Heart left ventricle (tissue), 13 donors: ENCODE measurements at regions not wholly inside any gene's neighbourhood (a gene's known extent, or its start where the extent isn't known, plus 50 kb on each side); places are given as distances from the start of the nearest gene placed in this dataset.

Source experiments
- POLR2A ChIP-seq, 2 donors: fragments of 450-650 bp; IDR thresholded peaks; one replicate each; pipeline ENCODE4 v1.6.1; 2017; ENCODE audit warnings: antibody characterized with exemption in 2 of 2, mild to moderate bottlenecking in 2 of 2, moderate library complexity in 2 of 2
- TF ChIP-seq, protein P1 (sequence below), 12 donors: fragments of 200-600 bp; sonication (generic) in 4 of 12; IDR thresholded peaks; one replicate each; pipeline versions ENCODE4 v1.5.0 to v1.8.0; 2018 to 2022; ENCODE audit warnings: antibody characterized with exemption in 12 of 12, mild to moderate bottlenecking in 5 of 12
- donor health status: ischemic (EF 13 %, LVEDD 7.1; RV severe dilation, severe dysfunction).
- donor health status: DM: no; HTN: yes; CAD: no.
- donor health status: DM: no; HTN: no; CAD: no.
- donor health status: ischemic (EF 25% LVEDD 6.9; RV normal size, moderate dysfunction).
- donor health status: ischemic (EF 25% LVEDD 5.7; RV mildly dilated, moderate dysfunction).
- donor health status: ischemic (EF 35%, LVEDD 5.7; RV mildly dilated, moderate dysfunction).
- donor health status: nonischemic (EF 11% LVEDD 7.7; RV severe dilation, severe dysfunction).
- donor health status: DM: yes; HTN: yes; CAD: no.
- donor health status: PGD.
- donor health status: ischemic (EF 29% LVEDD 5.4; RV normal size, mild dysfunction).
- donor health status: nonischemic (EF 23%, LVEDD 6.1; RV moderate dilation, normal function).

GRCh38 chr7:83289419-83289993, 126.8 kb upstream of the PCLO start:
- TF ChIP-seq, protein P1, sequence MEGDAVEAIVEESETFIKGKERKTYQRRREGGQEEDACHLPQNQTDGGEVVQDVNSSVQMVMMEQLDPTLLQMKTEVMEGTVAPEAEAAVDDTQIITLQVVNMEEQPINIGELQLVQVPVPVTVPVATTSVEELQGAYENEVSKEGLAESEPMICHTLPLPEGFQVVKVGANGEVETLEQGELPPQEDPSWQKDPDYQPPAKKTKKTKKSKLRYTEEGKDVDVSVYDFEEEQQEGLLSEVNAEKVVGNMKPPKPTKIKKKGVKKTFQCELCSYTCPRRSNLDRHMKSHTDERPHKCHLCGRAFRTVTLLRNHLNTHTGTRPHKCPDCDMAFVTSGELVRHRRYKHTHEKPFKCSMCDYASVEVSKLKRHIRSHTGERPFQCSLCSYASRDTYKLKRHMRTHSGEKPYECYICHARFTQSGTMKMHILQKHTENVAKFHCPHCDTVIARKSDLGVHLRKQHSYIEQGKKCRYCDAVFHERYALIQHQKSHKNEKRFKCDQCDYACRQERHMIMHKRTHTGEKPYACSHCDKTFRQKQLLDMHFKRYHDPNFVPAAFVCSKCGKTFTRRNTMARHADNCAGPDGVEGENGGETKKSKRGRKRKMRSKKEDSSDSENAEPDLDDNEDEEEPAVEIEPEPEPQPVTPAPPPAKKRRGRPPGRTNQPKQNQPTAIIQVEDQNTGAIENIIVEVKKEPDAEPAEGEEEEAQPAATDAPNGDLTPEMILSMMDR (IDR thresholded peaks at IDR 0.05), result no peak
- TF ChIP-seq POLR2A (IDR thresholded peaks at IDR 0.05), result no peak
